MM.1S (cell line): ENCODE measurements at regions not wholly inside any gene's neighbourhood (a gene's known extent, or its start where the extent isn't known, plus 50 kb on each side); places are given as distances from the start of the nearest gene placed in this dataset.

ENCODE experiments used
- CTCF ChIP-seq: fragments of 300-600 bp; sonication (generic); IDR thresholded peaks from 2 replicates; pipeline ENCODE4 v1.5.1; 2016; ENCODE audit warnings: antibody characterized with exemption, low read length, mixed read lengths
- EZH2 ChIP-seq: fragments of 300-600 bp; sonication (generic); optimal IDR thresholded peaks from 2 replicates; pipeline ENCODE3; 2017; ENCODE audit warnings: low read depth, mild to moderate bottlenecking, antibody characterized with exemption, low read length, mixed read lengths

GRCh38 chr4:87908336-87908735, 67.2 kb upstream of the SPP1 start:
- TF ChIP-seq EZH2, result no peak
- no peak for TF ChIP-seq CTCF
